SK-N-SH (cell line): ENCODE measurements at regions not wholly inside any gene's neighbourhood (a gene's known extent, or its start where the extent isn't known, plus 50 kb on each side); places are given as distances from the start of the nearest gene placed in this dataset.

Experiments used
- CTCF ChIA-PET: fragments of 300-600, 350-600 bp; formaldehyde crosslinking; extraction: SDS; loops from one replicate; lab custom pipeline; 2021; lab: Yijun Ruan, JAX
- POLR2A ChIA-PET: fragments of 350-600 bp; sonication (Branson Sonifier 250); formaldehyde crosslinking; extraction: SDS; loops from one replicate; lab custom pipeline; 2020; ENCODE audit warnings: antibody characterized with exemption, inconsistent platforms; lab: Yijun Ruan, JAX
- DNase-seq: peaks from one replicate; pipeline ENCODE4 v3.0.0; 2012
- H2AFZ ChIP-seq: fragments of 200-600 bp; sonication (generic); 2 replicates; pipeline ENCODE4 v1.8.1; 2016; ENCODE audit warnings: antibody characterized with exemption, mild to moderate bottlenecking, low read depth
- H3F3A ChIP-seq: fragments of 200-600 bp; sonication (generic); replicated peaks from 2 replicates; pipeline ENCODE3; 2016; ENCODE audit warnings: antibody characterized with exemption, mild to moderate bottlenecking; ENCODE audit not compliant: insufficient read depth
- H3K27ac ChIP-seq, 2 experiments: fragments of 200-500 bp in 1 of 2; fragments of 200-600 bp in 1 of 2; sonication (Bioruptor generic) in 1 of 2; sonication (generic), shearing (Covaris generic) in 1 of 2; 2 replicates each; pipeline versions ENCODE4 v1.5.1 to v1.6.1; 2014 to 2016; ENCODE audit warnings: low read depth in 2 of 2, inconsistent platforms in 1 of 2, low read length in 1 of 2, mild to moderate bottlenecking in 1 of 2, mixed read lengths in 1 of 2
- H3K27me3 ChIP-seq: fragments of 200-600 bp; sonication (generic), shearing (Covaris generic); 2 replicates; pipeline ENCODE4 v1.6.1; 2016; ENCODE audit warnings: mixed run types; ENCODE audit not compliant: insufficient read depth
- H3K36me3 ChIP-seq, 2 experiments: fragments of 200-500 bp in 1 of 2; fragments of 200-600 bp in 1 of 2; sonication (Bioruptor generic) in 1 of 2; sonication (generic) in 1 of 2; replicated peaks in 1 of 2; 2 replicates each; pipeline versions ENCODE3 to v1.5.1; 2014 to 2016; ENCODE audit warnings: low read length in 1 of 2, mild to moderate bottlenecking in 1 of 2; ENCODE audit not compliant: insufficient read depth in 2 of 2, control insufficient read depth in 1 of 2
- H3K4me1 ChIP-seq, 2 experiments: fragments of 200-500 bp in 1 of 2; fragments of 200-600 bp in 1 of 2; sonication (Bioruptor generic) in 1 of 2; sonication (generic), shearing (Covaris generic) in 1 of 2; 2 replicates each; pipeline versions ENCODE4 v1.5.1 to v1.6.1; 2014 to 2016; ENCODE audit warnings: low read depth in 1 of 2, low read length in 1 of 2, mixed run types in 1 of 2; ENCODE audit not compliant: insufficient read depth in 2 of 2, control insufficient read depth in 1 of 2
- H3K4me2 ChIP-seq: fragments of 200-600 bp; sonication (generic), shearing (Covaris generic); 2 replicates; pipeline ENCODE4 v1.6.1; 2017; ENCODE audit warnings: mixed run types
- H3K4me3 ChIP-seq, 2 experiments: fragments of 200-500 bp in 1 of 2; fragments of 200-600 bp in 1 of 2; sonication (Bioruptor generic) in 1 of 2; sonication (generic), shearing (Covaris generic) in 1 of 2; 2 replicates each; pipeline versions ENCODE4 v1.5.1 to v1.8.1; 2014 to 2016; ENCODE audit warnings: low read depth in 2 of 2, inconsistent platforms in 1 of 2, low read length in 1 of 2, mild to moderate bottlenecking in 1 of 2, mixed read lengths in 1 of 2, moderate library complexity in 1 of 2
- H3K79me2 ChIP-seq: fragments of 200-600 bp; sonication (generic); 2 replicates; pipeline ENCODE4 v1.8.1; 2017; ENCODE audit warnings: mild to moderate bottlenecking; ENCODE audit not compliant: insufficient read depth
- H3K9ac ChIP-seq: fragments of 200-600 bp; sonication (generic); 2 replicates; pipeline ENCODE4 v1.6.1; 2017; ENCODE audit warnings: mixed run types
- H3K9me2 ChIP-seq: fragments of 200-600 bp; sonication (generic); 2 replicates; pipeline ENCODE4 v1.6.1; 2017; ENCODE audit warnings: mixed run types
- H3K9me3 ChIP-seq: fragments of 200-600 bp; sonication (generic); 2 replicates; pipeline ENCODE4 v1.6.1; 2017; ENCODE audit warnings: mixed run types, mild to moderate bottlenecking, moderate library complexity
- H4K20me1 ChIP-seq: fragments of 200-600 bp; sonication (generic); 2 replicates; pipeline ENCODE4 v1.6.1; 2017; ENCODE audit warnings: mild to moderate bottlenecking, mixed run types; ENCODE audit not compliant: insufficient read depth
- CTCF ChIP-seq: fragments of 200-600 bp; sonication (generic); IDR thresholded peaks from 2 replicates; pipeline ENCODE4 v1.6.1; 2017; ENCODE audit warnings: antibody characterized with exemption, mild to moderate bottlenecking, moderate library complexity
- EP300 ChIP-seq, 2 experiments: IDR thresholded peaks; 2 replicates each; pipeline versions ENCODE4 v1.4.0 to v1.6.1; 2012; ENCODE audit warnings: borderline replicate concordance in 1 of 2, low read depth in 1 of 2, low read length in 1 of 2
- EZH2phosphoT487 ChIP-seq: fragments of 200-600 bp; sonication (generic); IDR thresholded peaks from 2 replicates; pipeline ENCODE4 v1.6.1; 2017; ENCODE audit warnings: low read depth, mixed run types, mild to moderate bottlenecking, antibody characterized with exemption, moderate library complexity, borderline replicate concordance
- FOXM1 ChIP-seq: IDR thresholded peaks from 2 replicates; pipeline ENCODE4 v1.4.0; 2012; ENCODE audit warnings: low read depth, mild to moderate bottlenecking
- JUND ChIP-seq: IDR thresholded peaks from 2 replicates; pipeline ENCODE4 v1.4.0; 2012
- MEF2A ChIP-seq: IDR thresholded peaks from 2 replicates; pipeline ENCODE4 v1.4.0; 2012; ENCODE audit warnings: low read depth, borderline replicate concordance
- MXI1 ChIP-seq: IDR thresholded peaks from 2 replicates; pipeline ENCODE4 v1.6.1; 2012; ENCODE audit warnings: mild to moderate bottlenecking, low read depth, low read length, improper control_type of control experiment
- RAD21 ChIP-seq: IDR thresholded peaks from 2 replicates; pipeline ENCODE4 v1.6.1; 2012; ENCODE audit warnings: mild to moderate bottlenecking, low read length
- SMC3 ChIP-seq: IDR thresholded peaks from 2 replicates; pipeline ENCODE4 v1.6.1; 2012; ENCODE audit warnings: low read depth, low read length, improper control_type of control experiment
- TAF1 ChIP-seq: IDR thresholded peaks from 2 replicates; pipeline ENCODE4 v1.6.1; 2012; ENCODE audit warnings: low read depth, mild to moderate bottlenecking, low read length, moderate library complexity, borderline replicate concordance
- TEAD4 ChIP-seq: IDR thresholded peaks from 2 replicates; pipeline ENCODE4 v1.4.0; 2012; ENCODE audit warnings: mild to moderate bottlenecking, borderline replicate concordance; ENCODE audit not compliant: insufficient read depth
- WGBS: methylation state at CpG from one replicate; pipeline ENCODE4 v1.1.6; 2017; ENCODE audit warnings: low lambda C conversion rate; 5-methylcytosine and 5-hydroxymethylcytosine counted together
- TF ChIP-seq, protein P1 (sequence below): fragments of 150-350 bp; IDR thresholded peaks from 2 replicates; pipeline ENCODE4 v1.6.1; 2016; ENCODE audit warnings: mild to moderate bottlenecking, low read depth, low read length
- TF ChIP-seq, protein P2 (sequence below): IDR thresholded peaks from 2 replicates; pipeline ENCODE4 v1.4.0; 2012; ENCODE audit warnings: low read depth

DNA sequence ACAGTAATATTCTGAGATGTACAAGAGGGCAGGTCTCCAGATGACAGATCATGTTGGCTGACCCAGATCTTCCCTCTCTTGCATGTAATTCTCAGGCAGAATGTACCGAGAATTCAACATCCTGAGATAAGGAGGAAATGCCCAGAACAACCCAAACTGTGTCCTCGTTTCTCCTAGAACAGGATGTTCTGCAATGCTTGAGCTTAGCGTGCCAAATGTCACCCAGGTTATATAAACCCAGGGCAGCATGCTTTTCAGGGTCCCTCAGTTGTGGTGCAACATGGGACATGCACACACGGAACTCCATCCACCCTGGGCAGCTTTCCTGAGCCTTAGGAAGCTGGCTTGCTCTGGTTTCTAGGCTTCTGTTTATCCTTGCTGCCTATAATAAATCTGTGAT, 102.1 kb upstream of the CMC1 start:
- WGBS: 5% methylated on average over 4 of the region's 4 CpGs
- POLR2A ChIA-PET: no interaction called here
- H2AFZ ChIP-seq: no peak overlapping the region
- H3K36me3 ChIP-seq: no peaks in the 10 kb centered on the region
- H3F3A ChIP-seq: no peaks in the 10 kb centered on the region
- no peak overlapping the region for H3K9ac ChIP-seq
- no peaks in the 10 kb centered on the region for H3K79me2 ChIP-seq
- H3K9me3 ChIP-seq: no peaks in the 10 kb centered on the region
- H3K9me2 ChIP-seq: no peaks in the 10 kb centered on the region
- H3K4me1 ChIP-seq: no peaks in the 10 kb centered on the region
- no peak overlapping the region for H3K4me2 ChIP-seq
- CTCF ChIA-PET: interaction anchor here (1.3 kb wide), 1 partner anchor 10 kb away, joined by 3 read pairs; no protein-coding TSS in a partner anchor
- no peak for TF ChIP-seq JUND
- TF ChIP-seq TEAD4: no peak
- TF ChIP-seq, protein P1, sequence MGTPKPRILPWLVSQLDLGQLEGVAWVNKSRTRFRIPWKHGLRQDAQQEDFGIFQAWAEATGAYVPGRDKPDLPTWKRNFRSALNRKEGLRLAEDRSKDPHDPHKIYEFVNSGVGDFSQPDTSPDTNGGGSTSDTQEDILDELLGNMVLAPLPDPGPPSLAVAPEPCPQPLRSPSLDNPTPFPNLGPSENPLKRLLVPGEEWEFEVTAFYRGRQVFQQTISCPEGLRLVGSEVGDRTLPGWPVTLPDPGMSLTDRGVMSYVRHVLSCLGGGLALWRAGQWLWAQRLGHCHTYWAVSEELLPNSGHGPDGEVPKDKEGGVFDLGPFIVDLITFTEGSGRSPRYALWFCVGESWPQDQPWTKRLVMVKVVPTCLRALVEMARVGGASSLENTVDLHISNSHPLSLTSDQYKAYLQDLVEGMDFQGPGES: no peak
- TF ChIP-seq MEF2A: no peak
- no peak for TF ChIP-seq CTCF
- no peak for TF ChIP-seq EP300 (IDR thresholded peaks at IDR 0.05; ENCODE audit: borderline replicate concordance in 1 of 2, low read depth in 1 of 2, low read length in 1 of 2)
- TF ChIP-seq TAF1: no peak
- TF ChIP-seq EZH2phosphoT487: no peak
- no peaks in the 10 kb centered on the region for H3K27me3 ChIP-seq
- DNase-seq: no peak
- H3K27ac ChIP-seq: no peak overlapping the region
- H4K20me1 ChIP-seq: no peaks in the 10 kb centered on the region
- no peak overlapping the region for H3K4me3 ChIP-seq

GRCh38 chr3:28139967-28140634, 101.3 kb upstream of the CMC1 start:
- CTCF ChIA-PET: interaction anchor here (1.3 kb wide), 1 partner anchor 11 kb away, joined by 3 read pairs; no protein-coding TSS in a partner anchor
- POLR2A ChIA-PET: no interaction called here
- H3K27me3 ChIP-seq: no peaks in the 10 kb centered on the region
- no peaks in the 10 kb centered on the region for H3F3A ChIP-seq
- WGBS: 22% methylated on average over 5 of the region's 5 CpGs
- H4K20me1 ChIP-seq: no peaks in the 10 kb centered on the region
- no peaks in the 10 kb centered on the region for H3K4me1 ChIP-seq
- no peaks in the 10 kb centered on the region for H3K9me2 ChIP-seq
- no peaks in the 10 kb centered on the region for H3K9me3 ChIP-seq
- H2AFZ ChIP-seq: no peak overlapping the region
- no peak for TF ChIP-seq CTCF
- TF ChIP-seq, protein P1: no peak
- TF ChIP-seq FOXM1: no peak
- TF ChIP-seq RAD21: no peak
- no peak for TF ChIP-seq SMC3
- TF ChIP-seq, protein P2, sequence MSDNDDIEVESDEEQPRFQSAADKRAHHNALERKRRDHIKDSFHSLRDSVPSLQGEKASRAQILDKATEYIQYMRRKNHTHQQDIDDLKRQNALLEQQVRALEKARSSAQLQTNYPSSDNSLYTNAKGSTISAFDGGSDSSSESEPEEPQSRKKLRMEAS: no peak
- no peak for TF ChIP-seq MXI1
- TF ChIP-seq, all 33 proteins: peak for 0
- Histone ChIP-seq H3K9ac (no peak overlapping the region), H3K79me2 (no peaks in the 10 kb centered on the region), H3K4me2 (no peak overlapping the region), H3K4me3 (no peak overlapping the region), H3K36me3 (no peaks in the 10 kb centered on the region), H3K27ac (no peak overlapping the region)
- no peak for DNase-seq
